HG02642 (cell line): ENCODE measurements at regions not wholly inside any gene's neighbourhood (a gene's known extent, or its start where the extent isn't known, plus 50 kb on each side); places are given as distances from the start of the nearest gene placed in this dataset.
"Not testable (repeated sequence)": the region's sequence is repeated elsewhere in the genome, so short reads cannot be mapped to it uniquely, and the experiment has no call there.

Experiments used
- ATAC-seq: cut with Tn5 transposase; IDR thresholded peaks from one replicate; pipeline ENCODE4 v1.9.1; 2021; ENCODE audit warnings: mild to moderate bottlenecking; ENCODE audit not compliant: unreplicated experiment, poor library complexity

DNA sequence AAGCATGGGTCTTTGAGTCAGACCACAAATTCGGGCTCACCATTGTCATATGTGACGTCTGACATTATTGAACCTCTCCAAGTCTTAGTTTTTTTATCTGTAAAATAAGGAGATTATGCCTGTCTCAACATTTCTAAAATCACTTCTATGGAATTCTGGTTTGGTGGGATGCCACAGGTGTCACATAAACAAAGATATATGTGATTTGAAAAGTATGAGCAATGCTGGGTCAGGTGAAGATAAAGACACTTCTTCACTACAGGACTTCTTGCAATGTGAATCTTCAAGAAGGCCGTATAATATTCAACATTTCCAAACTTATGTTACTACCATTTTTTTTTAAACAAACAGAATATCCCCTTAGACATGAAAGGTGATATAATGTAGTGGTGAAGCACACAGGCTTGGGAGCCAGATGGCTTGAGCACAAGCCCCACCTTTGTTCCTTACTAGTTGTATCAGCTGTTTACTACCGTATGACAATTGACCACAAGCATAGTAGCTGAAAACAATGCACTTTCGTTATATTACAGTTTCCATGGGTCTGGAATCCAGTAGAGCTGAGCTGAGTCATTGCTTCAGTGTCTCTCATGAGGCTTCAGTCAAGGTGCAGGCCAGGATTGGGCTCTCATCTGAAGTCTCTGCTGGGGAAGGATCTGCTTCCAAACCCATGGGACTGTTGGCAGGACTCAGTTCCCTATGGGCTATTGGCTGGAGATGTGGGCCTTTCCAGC is 87.7 kb downstream of the UTP18 start:
- ATAC-seq = no peak

DNA sequence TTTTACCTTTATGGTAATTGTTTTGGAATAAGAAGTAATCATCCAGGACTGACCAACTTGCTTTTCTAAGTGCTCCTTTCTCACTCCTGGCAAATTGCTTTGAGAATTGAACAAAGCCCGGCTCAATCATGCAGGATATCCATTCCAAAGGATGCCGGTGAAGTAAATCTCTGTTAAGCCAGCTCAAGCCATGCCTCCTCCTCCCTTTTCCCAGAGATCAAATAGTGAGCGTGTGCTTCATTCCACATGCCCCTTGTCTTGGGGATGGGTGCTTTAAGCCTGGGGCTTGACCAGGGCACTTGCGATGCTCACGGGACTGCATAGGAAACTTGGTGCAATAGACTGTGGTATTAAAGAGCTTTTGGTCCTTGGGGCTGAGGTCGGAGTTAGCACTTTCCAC is 90.7 kb downstream of the UTP18 start:
- ATAC-seq = no peak

DNA sequence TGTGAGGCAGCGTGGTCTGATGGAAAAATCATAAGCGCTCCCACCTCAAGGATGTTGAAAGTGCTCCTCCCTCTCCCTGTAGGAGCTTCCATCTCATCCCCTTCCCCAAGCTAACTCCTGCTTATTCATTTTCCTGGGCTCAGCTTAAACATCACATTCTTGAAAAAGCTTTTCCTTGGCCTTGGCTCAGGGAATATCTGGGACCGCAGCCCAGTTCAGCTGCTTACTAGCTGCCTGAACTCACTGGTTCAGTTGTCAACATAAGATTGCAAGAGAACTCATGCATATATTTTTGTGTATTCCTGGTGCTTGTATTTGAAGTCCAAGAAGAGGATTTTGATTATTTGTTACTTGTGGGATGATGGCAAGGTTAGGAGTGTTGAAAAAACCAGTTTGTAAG is 91.5 kb downstream of the UTP18 start:
- ATAC-seq = no peak

DNA sequence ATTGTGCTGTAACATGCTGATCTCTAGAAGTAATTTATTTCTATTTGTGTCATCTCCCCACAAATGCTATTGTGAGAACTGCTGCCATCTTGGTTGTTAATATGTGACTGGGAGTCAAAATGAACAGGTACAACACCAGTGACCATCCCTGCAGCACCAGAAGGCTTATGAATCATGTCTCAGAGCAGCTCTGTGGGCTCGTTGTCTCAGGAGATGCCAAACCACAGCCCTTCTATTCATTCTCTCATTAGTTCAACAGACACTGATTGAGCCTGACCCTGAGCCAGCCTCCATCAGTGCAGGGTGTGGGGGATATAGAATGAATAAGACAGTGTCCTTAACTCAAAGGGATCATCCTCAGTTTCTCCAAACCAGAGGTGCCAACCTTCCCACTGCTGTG is 92.5 kb downstream of the UTP18 start:
- ATAC-seq = no peak

- no peak for ATAC-seq
These were observed 93.0 kb downstream of the UTP18 start for GRCh38 chr17:51353296-51353695.

- ATAC-seq = no peak
These were observed 94.6 kb downstream of the UTP18 start for GRCh38 chr17:51354936-51355335.

- ATAC-seq = no peak
These were observed 95.4 kb downstream of the UTP18 start for GRCh38 chr17:51355441-51356410.

GRCh38 chr17:51359055-51359454 is 98.7 kb downstream of the UTP18 start:
- ATAC-seq = no peak

GRCh38 chr17:51362811-51363585 is 102.7 kb downstream of the UTP18 start:
- ATAC-seq = no peak

- no peak for ATAC-seq
These were observed 104.7 kb downstream of the UTP18 start for GRCh38 chr17:51365090-51365489.

- ATAC-seq = no peak
These were observed 106.5 kb downstream of the UTP18 start for GRCh38 chr17:51366866-51367265.

GRCh38 chr17:51367836-51368235 is 107.5 kb downstream of the UTP18 start:
- ATAC-seq = not testable (repeated sequence)

- no peak for ATAC-seq
These were observed 111.4 kb downstream of the UTP18 start for GRCh38 chr17:51371732-51372151.

DNA sequence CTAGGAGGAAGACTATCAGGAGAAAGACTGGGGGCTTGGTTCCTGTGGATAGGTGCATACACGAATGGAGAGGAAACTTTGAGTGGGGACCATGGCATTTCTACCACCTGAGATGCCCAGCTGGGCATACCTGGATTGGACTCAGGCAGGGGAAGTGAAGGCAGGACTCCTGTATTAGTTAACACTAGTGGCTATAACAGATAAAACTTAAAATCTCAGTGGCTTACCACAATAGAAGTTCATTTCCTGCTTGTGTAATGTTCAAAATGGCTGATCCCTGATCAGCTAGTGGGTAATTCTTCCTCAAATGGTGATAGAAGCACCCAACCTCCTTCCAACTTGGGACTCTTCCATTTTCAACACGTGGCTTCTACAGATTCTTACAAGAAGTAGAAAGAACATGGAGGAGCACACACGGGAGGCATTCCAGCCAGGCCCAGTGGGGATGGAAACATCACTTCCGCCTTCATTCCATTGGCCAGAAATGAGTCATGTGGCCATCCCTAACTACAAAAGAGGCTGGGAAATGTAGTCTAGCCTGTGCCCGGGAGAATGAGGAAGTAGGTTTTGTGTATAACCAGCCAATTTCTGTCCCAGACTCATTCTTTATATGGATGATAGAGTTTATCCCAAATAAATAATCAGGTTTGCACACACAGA is 112.1 kb downstream of the UTP18 start:
- peak; percentile 65 for ATAC-seq

DNA sequence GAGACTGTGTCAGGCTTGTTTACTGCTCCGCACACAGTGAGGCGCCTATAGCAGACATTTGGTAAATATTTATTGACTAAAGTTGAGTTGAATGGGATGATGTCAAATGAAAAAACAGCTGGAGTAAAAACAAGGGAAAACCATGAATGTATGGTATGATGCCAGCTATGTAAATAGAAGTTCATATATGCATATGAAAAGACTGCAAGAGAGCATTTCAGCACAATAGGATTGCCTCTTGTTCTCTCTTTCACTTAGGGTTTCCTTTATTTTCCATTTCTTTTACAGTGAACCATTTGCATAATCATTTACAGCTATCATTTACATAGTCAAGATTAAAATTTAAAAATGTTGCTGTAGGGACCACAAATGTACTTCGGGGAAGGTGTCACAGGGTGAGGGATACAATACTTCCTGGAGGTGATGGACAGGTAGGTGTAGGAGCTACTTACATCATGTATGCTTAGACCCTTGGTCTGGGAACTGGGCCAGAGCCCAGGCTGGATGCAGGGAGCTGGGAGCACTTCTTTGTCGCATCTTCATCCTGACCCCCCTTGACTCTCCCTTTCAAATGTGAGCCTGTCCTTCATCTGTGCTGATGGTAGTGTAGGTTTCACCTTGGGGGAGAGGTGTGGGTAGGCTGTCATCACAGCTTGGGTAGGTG is 113.3 kb downstream of the UTP18 start:
- ATAC-seq = no peak

DNA sequence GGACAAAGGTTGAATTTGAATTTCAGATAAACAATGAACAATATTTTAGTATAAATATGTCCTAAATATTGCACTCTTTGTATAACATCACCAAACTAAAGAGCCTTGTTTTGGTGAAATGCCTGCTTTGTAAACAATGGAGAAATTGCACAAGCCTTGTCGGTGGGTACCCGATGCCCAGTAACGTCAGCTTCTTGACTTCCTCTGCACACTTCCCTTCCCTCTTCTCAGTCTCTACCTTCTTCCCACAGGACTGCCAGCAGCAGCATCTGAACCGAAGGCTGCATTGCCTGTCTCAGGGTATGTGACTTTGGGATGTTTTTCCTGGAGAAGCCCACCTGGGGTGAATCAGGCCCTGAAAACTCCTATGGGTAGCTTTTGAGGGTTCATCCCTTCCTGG is 113.9 kb downstream of the UTP18 start:
- ATAC-seq = no peak

DNA sequence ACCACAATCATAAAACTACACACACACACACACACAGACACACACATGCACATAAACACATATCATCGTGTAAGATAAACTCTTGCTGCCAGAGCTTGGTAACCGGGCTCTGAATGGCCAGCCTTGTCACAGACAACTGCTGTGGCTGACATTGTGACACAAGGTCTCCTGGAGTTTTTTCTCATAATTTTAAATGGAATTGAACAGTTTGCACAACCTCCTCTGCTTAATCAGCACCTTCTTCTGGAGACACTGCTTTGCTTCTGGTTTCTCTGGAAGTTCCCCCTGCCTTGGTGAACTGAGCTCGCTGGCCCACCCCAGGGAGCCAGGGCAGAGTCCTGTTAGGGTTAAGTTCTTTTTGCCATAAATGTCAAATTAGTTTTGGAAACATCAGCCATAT is 115.4 kb downstream of the UTP18 start:
- ATAC-seq = no peak

DNA sequence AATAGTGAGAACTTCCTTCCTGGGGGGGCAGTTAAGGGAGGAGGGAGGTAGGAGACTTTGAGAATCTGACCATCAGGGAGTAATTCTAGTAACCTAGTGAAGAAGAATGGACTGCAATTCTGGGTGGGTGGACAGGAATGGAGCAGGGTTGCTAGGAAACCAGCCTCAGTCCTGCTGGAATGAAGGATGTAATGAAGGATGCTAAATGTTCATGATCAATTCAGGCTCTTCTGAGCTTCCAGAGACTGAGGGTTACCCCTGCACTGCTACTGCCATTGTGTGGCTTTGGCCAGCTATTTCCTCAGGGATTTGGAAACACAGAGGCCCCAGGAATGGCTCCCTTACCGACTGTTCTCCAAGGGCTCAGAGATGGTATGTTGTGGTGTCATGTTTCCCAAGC is 116.4 kb downstream of the UTP18 start:
- ATAC-seq = no peak

DNA sequence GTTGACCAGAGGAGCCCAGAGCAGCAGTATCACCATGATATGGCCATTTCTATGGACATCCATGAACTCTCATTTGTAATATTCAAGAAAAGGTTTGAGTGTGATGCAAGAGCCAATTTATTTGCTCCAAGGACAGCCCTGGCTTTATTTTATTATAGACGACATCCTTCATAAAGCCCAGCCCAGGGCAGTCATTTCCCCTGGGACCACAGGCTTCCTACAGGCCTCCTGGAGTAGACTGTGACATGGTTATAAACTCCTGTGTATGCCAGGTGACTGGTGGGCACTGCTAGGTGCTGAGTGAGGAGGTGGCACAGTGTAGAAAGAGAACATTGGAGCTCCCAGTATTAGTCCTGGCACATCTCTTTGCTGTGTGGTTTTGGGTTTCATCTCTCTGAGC is 120.9 kb downstream of the UTP18 start:
- ATAC-seq = no peak

GRCh38 chr17:51385208-51385607 is 124.9 kb downstream of the UTP18 start:
- no peak for ATAC-seq
